ENCODE measurements at regions not wholly inside any gene's neighbourhood (a gene's known extent, or its start where the extent isn't known, plus 50 kb on each side); places are given as distances from the start of the nearest gene placed in this dataset.
"Not testable (repeated sequence)": the region's sequence is repeated elsewhere in the genome, so short reads cannot be mapped to it uniquely, and the experiment has no call there.

DNA sequence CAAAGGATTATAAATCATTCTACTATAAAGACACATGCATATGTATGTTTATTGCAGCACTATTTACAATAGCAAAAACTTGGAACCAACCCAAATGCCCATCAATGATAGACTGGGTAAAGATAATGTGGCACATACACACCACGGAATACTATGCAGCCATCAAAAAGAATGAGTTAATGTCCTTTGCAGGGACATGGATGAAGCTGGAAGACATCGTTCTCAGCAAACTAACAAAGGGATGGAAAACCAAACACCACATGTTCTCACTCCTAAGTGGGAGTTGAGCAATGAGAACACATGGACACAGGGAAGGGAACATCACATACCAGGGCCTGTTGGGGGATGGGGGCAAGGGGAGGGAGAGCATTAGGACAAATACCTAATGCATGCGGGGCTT lies 133.2 kb downstream of the ATXN3L start:
- TF ChIP-seq CTCF, POLR2AphosphoS5 (IDR thresholded peaks at IDR 0.05): not testable (repeated sequence)

Data from transverse colon (tissue), 4 donors.